NCI-H2227 treated with DMSO at 0.1 percent for 48 hours (cell line): ENCODE measurements at regions not wholly inside any gene's neighbourhood (a gene's known extent, or its start where the extent isn't known, plus 50 kb on each side); places are given as distances from the start of the nearest gene placed in this dataset.
A peak's percentile ranks its signal among the peaks of the same experiment; 100 is the strongest.

Experiments
- DNase-seq: peaks from one replicate; lab custom pipeline; 2025; lab: John Stamatoyannopoulos, UW

GRCh38 chr2:66962716-66963115 is 434.4 kb upstream of the ETAA1 start:
- DNase-seq: peak; percentile 45

GRCh38 chr2:66966631-66967030 is 430.5 kb upstream of the ETAA1 start:
- no peak for DNase-seq

- no peak for DNase-seq
Measured at GRCh38 chr2:66968946-66969345, 428.2 kb upstream of the ETAA1 start.

GRCh38 chr2:66981074-66981473 is 416.1 kb upstream of the ETAA1 start:
- DNase-seq: no peak

- no peak for DNase-seq
Measured at GRCh38 chr2:66982766-66983165, 414.4 kb upstream of the ETAA1 start.

GRCh38 chr2:66984864-66985263 is 412.3 kb upstream of the ETAA1 start:
- DNase-seq: no peak

GRCh38 chr2:66985906-66986305 is 411.2 kb upstream of the ETAA1 start:
- DNase-seq: no peak

GRCh38 chr2:66987733-66988132 is 409.4 kb upstream of the ETAA1 start:
- DNase-seq: no peak

GRCh38 chr2:66994654-66995053 is 402.5 kb upstream of the ETAA1 start:
- DNase-seq: no peak

- no peak for DNase-seq
Measured at GRCh38 chr2:66995636-66996035, 401.5 kb upstream of the ETAA1 start.

- DNase-seq: no peak
Measured at GRCh38 chr2:67002618-67003371, 394.3 kb upstream of the ETAA1 start.

- DNase-seq: no peak
Measured at GRCh38 chr2:67006373-67006960, 390.7 kb upstream of the ETAA1 start.

GRCh38 chr2:67008155-67008554 is 389.0 kb upstream of the ETAA1 start:
- DNase-seq: no peak

- DNase-seq: no peak
Measured at GRCh38 chr2:67012165-67012564, 385.0 kb upstream of the ETAA1 start.

- DNase-seq: no peak
Measured at GRCh38 chr2:67013821-67014220, 383.3 kb upstream of the ETAA1 start.

GRCh38 chr2:67015681-67016080 is 381.5 kb upstream of the ETAA1 start:
- no peak for DNase-seq

GRCh38 chr2:67018301-67018700 is 378.8 kb upstream of the ETAA1 start:
- no peak for DNase-seq

- DNase-seq: no peak
Measured at GRCh38 chr2:67032076-67032475, 365.1 kb upstream of the ETAA1 start.

- no peak for DNase-seq
Measured at GRCh38 chr2:67036444-67036843, 360.7 kb upstream of the ETAA1 start.

- no peak for DNase-seq
Measured at GRCh38 chr2:67037655-67038054, 359.5 kb upstream of the ETAA1 start.

- DNase-seq: no peak
Measured at GRCh38 chr2:67038195-67038594, 358.9 kb upstream of the ETAA1 start.

GRCh38 chr2:67039058-67039457 is 358.1 kb upstream of the ETAA1 start:
- DNase-seq: no peak

- no peak for DNase-seq
Measured at GRCh38 chr2:67039517-67040103, 357.5 kb upstream of the ETAA1 start.

- no peak for DNase-seq
Measured at GRCh38 chr2:67041051-67041450, 356.1 kb upstream of the ETAA1 start.
